HCT116 (cell line): ENCODE measurements at regions not wholly inside any gene's neighbourhood (a gene's known extent, or its start where the extent isn't known, plus 50 kb on each side); places are given as distances from the start of the nearest gene placed in this dataset.

Experiments
- ATAC-seq: fragments of 200-7000 bp; cut with Tn5 transposase; 2 replicates; pipeline ENCODE4 v1.9.1; 2020; ENCODE audit warnings: mild to moderate bottlenecking, moderate library complexity
- BruUV-seq: library from RNA; stranded (reverse); fragments of 400-500 nt; replicated peaks from 2 replicates; lab custom pipeline; 2021; lab: Mats Ljungman, UMichigan
- CTCF ChIA-PET: fragments of 300-600 bp; sonication (Branson Sonifier 250); formaldehyde crosslinking; loops from one replicate; lab custom pipeline; 2021; ENCODE audit warnings: antibody characterized with exemption; lab: Charles Lee
- POLR2A ChIA-PET: fragments of 300-600, 350-600 bp; sonication (Branson Sonifier 250); formaldehyde crosslinking; loops from one replicate; lab custom pipeline; 2021; ENCODE audit warnings: antibody characterized with exemption; lab: Charles Lee
- RAD21 ChIA-PET, 2 experiments: fragments of 300-600 bp; sonication (Branson Sonifier 250); formaldehyde crosslinking; loops; one replicate each; lab custom pipeline; 2023; ENCODE audit warnings: low total read pairs in 2 of 2; ENCODE audit not compliant: uncharacterized antibody in 2 of 2, unreplicated experiment in 2 of 2, low non-redundant PET in 1 of 2; lab: Charles Lee
- DNase-seq: peaks from one replicate; pipeline ENCODE4 v3.0.0-alpha.2; 2010; ENCODE audit warnings: low read depth, low spot score
- H2AFZ ChIP-seq: fragments of 200-600 bp; shearing (Covaris generic), sonication (generic); 2 replicates; pipeline ENCODE4 v1.6.1; 2017; ENCODE audit warnings: low read depth, mixed run types, mixed read lengths, antibody characterized with exemption, low read length; ENCODE audit not compliant: poor library complexity, severe bottlenecking
- H3K27ac ChIP-seq: 2 replicates; pipeline ENCODE4 v1.5.1; 2012; ENCODE audit warnings: low read depth, low read length
- H3K27me3 ChIP-seq: fragments of 200-600 bp; sonication (generic); 2 replicates; pipeline ENCODE4 v1.6.1; 2016; ENCODE audit warnings: mixed run types, low read length, mixed read lengths; ENCODE audit not compliant: insufficient read depth
- H3K36me3 ChIP-seq, 2 experiments: fragments of 200-500 bp in 1 of 2; fragments of 200-600 bp in 1 of 2; sonication (Bioruptor generic) in 1 of 2; sonication (generic) in 1 of 2; 2 replicates each; pipeline versions ENCODE4 v1.5.1 to v1.6.1; 2014 to 2016; ENCODE audit warnings: low read length in 2 of 2, inconsistent platforms in 1 of 2, mixed read lengths in 1 of 2, mixed run types in 1 of 2; ENCODE audit not compliant: insufficient read depth in 2 of 2, control insufficient read depth in 1 of 2
- H3K4me1 ChIP-seq, 2 experiments: fragments of 200-600 bp in 1 of 2; sonication (generic) in 1 of 2; 2 replicates each; pipeline versions ENCODE4 v1.5.1 to v1.6.1; 2012 to 2017; ENCODE audit warnings: low read length in 2 of 2, inconsistent platforms in 1 of 2, mild to moderate bottlenecking in 1 of 2, mixed read lengths in 1 of 2, mixed run types in 1 of 2, moderate library complexity in 1 of 2; ENCODE audit not compliant: insufficient read depth in 2 of 2, control insufficient read depth in 1 of 2
- H3K4me2 ChIP-seq: fragments of 200-600 bp; sonication (generic); 2 replicates; pipeline ENCODE4 v1.6.1; 2017; ENCODE audit warnings: mixed run types, low read length, mixed read lengths
- H3K4me3 ChIP-seq, 2 experiments: fragments of 200-600 bp in 1 of 2; sonication (generic) in 1 of 2; replicated peaks in 1 of 2; 2 replicates each; pipeline ENCODE4 v1.5.1; 2011 to 2016; ENCODE audit warnings: low read length in 2 of 2, control low read depth in 1 of 2, low read depth in 1 of 2, mild to moderate bottlenecking in 1 of 2, mixed read lengths in 1 of 2, mixed run types in 1 of 2
- H3K79me2 ChIP-seq: fragments of 200-600 bp; sonication (generic); 2 replicates; pipeline ENCODE4 v1.6.1; 2017; ENCODE audit warnings: mild to moderate bottlenecking, mixed run types, low read length, moderate library complexity, mixed read lengths; ENCODE audit not compliant: insufficient read depth
- H3K9ac ChIP-seq: fragments of 200-600 bp; sonication (generic); 2 replicates; pipeline ENCODE4 v1.6.1; 2016; ENCODE audit warnings: low read length, mixed read lengths
- H3K9me2 ChIP-seq: fragments of 200-600 bp; sonication (generic), shearing (Covaris generic); 2 replicates; pipeline ENCODE4 v1.6.1; 2017; ENCODE audit warnings: mixed run types, mild to moderate bottlenecking, moderate library complexity; ENCODE audit not compliant: insufficient read depth
- H3K9me3 ChIP-seq, 2 experiments: fragments of 200-500 bp in 1 of 2; fragments of 200-600 bp in 1 of 2; sonication (Bioruptor generic) in 1 of 2; sonication (generic) in 1 of 2; 2 replicates each; pipeline ENCODE4 v1.6.1; 2014 to 2017; ENCODE audit warnings: low read length in 2 of 2, mixed read lengths in 2 of 2, inconsistent platforms in 1 of 2, low read depth in 1 of 2, mild to moderate bottlenecking in 1 of 2, mixed run types in 1 of 2, moderate library complexity in 1 of 2; ENCODE audit not compliant: control insufficient read depth in 1 of 2, insufficient read depth in 1 of 2
- H4K20me1 ChIP-seq: fragments of 200-600 bp; sonication (generic), shearing (Covaris generic); 2 replicates; pipeline ENCODE4 v1.6.1; 2017; ENCODE audit warnings: mixed run types, mild to moderate bottlenecking, moderate library complexity; ENCODE audit not compliant: insufficient read depth
- CBX3 ChIP-seq: IDR thresholded peaks from 2 replicates; pipeline ENCODE4 v1.6.1; 2012; ENCODE audit warnings: low read depth
- CEBPB ChIP-seq: IDR thresholded peaks from 2 replicates; pipeline ENCODE4 v1.6.1; 2012; ENCODE audit warnings: low read depth
- EGR1 ChIP-seq: IDR thresholded peaks from 2 replicates; pipeline ENCODE4 v1.6.1; 2012; ENCODE audit warnings: low read depth
- EZH2 ChIP-seq: fragments of 200-600 bp; sonication (generic); IDR thresholded peaks from 2 replicates; pipeline ENCODE4 v1.6.1; 2017; ENCODE audit warnings: antibody characterized with exemption, mixed run types
- EZH2phosphoT487 ChIP-seq: fragments of 200-600 bp; IDR thresholded peaks from 2 replicates; pipeline ENCODE4 v1.6.1; 2018; ENCODE audit warnings: antibody characterized with exemption, borderline replicate concordance
- JUND ChIP-seq: IDR thresholded peaks from 2 replicates; pipeline ENCODE4 v1.6.1; 2012
- MAX ChIP-seq: IDR thresholded peaks from 2 replicates; pipeline ENCODE4 v1.6.1; 2012
- RAD21 ChIP-seq: IDR thresholded peaks from 2 replicates; pipeline ENCODE4 v1.6.1; 2012; ENCODE audit warnings: low read depth, mild to moderate bottlenecking
- REST ChIP-seq: IDR thresholded peaks from 2 replicates; pipeline ENCODE4 v1.6.1; 2012; ENCODE audit warnings: low read depth
- SIN3A ChIP-seq: IDR thresholded peaks from 2 replicates; pipeline ENCODE4 v1.6.1; 2012; ENCODE audit warnings: low read depth
- SP1 ChIP-seq: IDR thresholded peaks from 2 replicates; pipeline ENCODE4 v1.6.1; 2012; ENCODE audit warnings: low read depth
- SRF ChIP-seq: IDR thresholded peaks from 2 replicates; pipeline ENCODE4 v1.6.1; 2012; ENCODE audit warnings: low read depth
- YY1 ChIP-seq: IDR thresholded peaks from 2 replicates; pipeline ENCODE4 v1.6.1; 2011; ENCODE audit warnings: low read length, low read depth, moderate library complexity, mild to moderate bottlenecking; ENCODE audit not compliant: insufficient replicate concordance; ENCODE audit errors: extremely low read depth
- ZBTB33 ChIP-seq: IDR thresholded peaks from 2 replicates; pipeline ENCODE4 v1.6.1; 2011; ENCODE audit warnings: mild to moderate bottlenecking, low read length, moderate library complexity; ENCODE audit not compliant: insufficient replicate concordance; ENCODE audit errors: extremely low read depth
- intact Hi-C: fragments of 100-400 bp; cut with micrococcal nuclease; formaldehyde crosslinking; loops from 2 replicates; pipeline ENCODE4 v1.10.0; 2022

- Histone ChIP-seq H3K27me3 (no peaks in the 10 kb centered on the region), H2AFZ (no peak overlapping the region), H3K4me2 (no peak overlapping the region), H3K9me2 (no peaks in the 10 kb centered on the region), H3K4me3 (no peak overlapping the region), H3K9me3 (no peaks in the 10 kb centered on the region), H3K79me2 (no peaks in the 10 kb centered on the region), H3K4me1 (no peaks in the 10 kb centered on the region), H3K36me3 (no peaks in the 10 kb centered on the region), H4K20me1 (no peaks in the 10 kb centered on the region), H3K27ac (no peak overlapping the region), H3K9ac (no peak overlapping the region)
- no peak for TF ChIP-seq EZH2phosphoT487
- TF ChIP-seq SRF = no peak
- no peak for TF ChIP-seq YY1
- TF ChIP-seq SP1 = no peak
- no peak for TF ChIP-seq CEBPB
- no peak for TF ChIP-seq SIN3A
- TF ChIP-seq REST = no peak
- TF ChIP-seq JUND = no peak
- no peak for TF ChIP-seq MAX
- TF ChIP-seq EGR1 = no peak
- TF ChIP-seq CBX3 = no peak
- TF ChIP-seq EZH2 = no peak
- TF ChIP-seq RAD21 = no peak
- no peak for TF ChIP-seq ZBTB33
- no TSS peak for BruUV-seq
- DNase-seq = no peak
- ATAC-seq = no peak
- ChIA-PET POLR2A (no interaction called here), CTCF (no interaction called here), RAD21 (no interaction called here)
- intact Hi-C loops = no loop called here
These were observed 73.6 kb upstream of the ARL4C start for GRCh38 chr2:234570476-234570875.
